Transverse colon (tissue), 4 donors: ENCODE measurements at regions not wholly inside any gene's neighbourhood (a gene's known extent, or its start where the extent isn't known, plus 50 kb on each side); places are given as distances from the start of the nearest gene placed in this dataset.

ENCODE experiments used
- DNase-seq: peaks from one replicate; pipeline ENCODE4 v3.0.0-alpha.2; 2019
- H3K27ac ChIP-seq, 4 donors: fragments of 200-600 bp; sonication (generic); 2 replicates each; pipeline ENCODE4 v1.5.1; 2016 to 2018; ENCODE audit warnings: inconsistent platforms in 4 of 4
- H3K27me3 ChIP-seq: fragments of 200-600 bp; sonication (generic); 2 replicates; pipeline ENCODE4 v1.5.1; 2017; ENCODE audit warnings: inconsistent platforms
- H3K36me3 ChIP-seq, 4 donors: fragments of 200-600 bp; sonication (generic); 2 replicates each; pipeline ENCODE4 v1.5.1; 2017 to 2019; ENCODE audit warnings: inconsistent platforms in 4 of 4
- H3K4me1 ChIP-seq, 4 donors: fragments of 200-600 bp; sonication (generic); 2 replicates each; pipeline ENCODE4 v1.5.1; 2017 to 2020; ENCODE audit warnings: inconsistent platforms in 4 of 4
- H3K4me3 ChIP-seq, 4 donors: fragments of 200-600 bp; sonication (generic); 1 replicate in 1 of 4; 2 replicates in 3 of 4; pipeline versions ENCODE4 v1.5.1 to v1.6.1; 2017 to 2019; ENCODE audit warnings: inconsistent platforms in 4 of 4
- H3K9me3 ChIP-seq, 2 donors: fragments of 200-600 bp; sonication (generic); 2 replicates each; pipeline ENCODE4 v1.5.1; 2017 to 2019; ENCODE audit warnings: inconsistent platforms in 2 of 2
- CTCF ChIP-seq, 5 experiments: fragments of 200-600 bp in 3 of 5; fragments of 450-650 bp in 2 of 5; sonication (generic) in 3 of 5; IDR thresholded peaks; 1 replicate in 2 of 5; 2 replicates in 3 of 5; pipeline ENCODE4 v1.5.1; 2016 to 2017; ENCODE audit warnings: antibody characterized with exemption in 5 of 5, inconsistent platforms in 3 of 5, mild to moderate bottlenecking in 2 of 5, moderate library complexity in 1 of 5
- EP300 ChIP-seq: sonication (generic); formaldehyde crosslinking; IDR thresholded peaks from one replicate; pipeline ENCODE4 v1.6.1; 2017; ENCODE audit warnings: antibody characterized with exemption, low read depth
- POLR2A ChIP-seq: fragments of 450-650 bp; IDR thresholded peaks from one replicate; pipeline ENCODE4 v1.6.1; 2016; ENCODE audit warnings: antibody characterized with exemption, mild to moderate bottlenecking, moderate library complexity
- POLR2AphosphoS5 ChIP-seq, 3 donors: sonication (generic); formaldehyde crosslinking; IDR thresholded peaks; one replicate each; pipeline ENCODE4 v1.6.1; 2016; ENCODE audit warnings: antibody characterized with exemption in 3 of 3
- WGBS, 2 donors: methylation state at CpG; one replicate each; pipeline ENCODE4 v1.1.5; 2018; ENCODE audit warnings: low coverage in 1 of 2; 5-methylcytosine and 5-hydroxymethylcytosine counted together
- in situ Hi-C, 4 donors: fragments of 200-750 bp; cut with MboI; loops; one replicate each; pipeline versions ENCODE4 v1.15.0 to v1.15.1; 2017; ENCODE audit warnings: low sequenced_read_pairs in 3 of 4, low pct_ligation_motif_present in 1 of 4, low pct_unique_long_range_greater_than_20kb in 1 of 4
- intact Hi-C: fragments of 100-400 bp; cut with DNase I; formaldehyde crosslinking; loops from one replicate; pipeline ENCODE4 v1.15.1; 2023; ENCODE audit warnings: low total_unique reads

GRCh38 chrX:78506248-78506647 is 152.9 kb downstream of the RTL3 start:
- H3K27ac ChIP-seq: no peak overlapping the region
- no peaks in the 10 kb centered on the region for H3K36me3 ChIP-seq
- H3K9me3 ChIP-seq: no peaks in the 10 kb centered on the region
- in situ Hi-C loops (no loop called here), intact Hi-C loops (no loop called here)
- H3K4me1 ChIP-seq: no peaks in the 10 kb centered on the region
- TF ChIP-seq CTCF (IDR thresholded peaks at IDR 0.05) (no peak), EP300 (no peak), POLR2AphosphoS5 (IDR thresholded peaks at IDR 0.05) (no peak), POLR2A (no peak)
- no peaks in the 10 kb centered on the region for H3K27me3 ChIP-seq
- H3K4me3 ChIP-seq: no peak overlapping the region
- 45% methylated on average over 1 of the region's 1 CpG; no CpG with 5 or more reads in 1 of the 2 donors for WGBS, 2 donors
- no peak for DNase-seq

- 60 to 86% methylated on average over 1 to 2 of the region's 2 CpGs for WGBS, 2 donors
- H3K9me3 ChIP-seq: no peaks in the 10 kb centered on the region
- DNase-seq: no peak
- in situ Hi-C loops (no loop called here), intact Hi-C loops (no loop called here)
- no peaks in the 10 kb centered on the region for H3K4me1 ChIP-seq
- no peaks in the 10 kb centered on the region for H3K36me3 ChIP-seq
- no peak overlapping the region for H3K27ac ChIP-seq
- no peaks in the 10 kb centered on the region for H3K27me3 ChIP-seq
- no peak for TF ChIP-seq EP300
- TF ChIP-seq POLR2AphosphoS5 (IDR thresholded peaks at IDR 0.05): no peak
- no peak for TF ChIP-seq CTCF (IDR thresholded peaks at IDR 0.05)
- no peak for TF ChIP-seq POLR2A
- H3K4me3 ChIP-seq: no peak overlapping the region
Observed at GRCh38 chrX:78496483-78496882, 162.6 kb downstream of the RTL3 start.

GRCh38 chrX:78493180-78493579 is 165.8 kb upstream of the CYSLTR1 start:
- H3K4me1 ChIP-seq: no peaks in the 10 kb centered on the region
- no peaks in the 10 kb centered on the region for H3K36me3 ChIP-seq
- 52% methylated on average over 2 of the region's 2 CpGs; no CpG with 5 or more reads in 1 of the 2 donors for WGBS, 2 donors
- intact Hi-C loops (no loop called here), in situ Hi-C loops (no loop called here)
- no peak overlapping the region for H3K4me3 ChIP-seq
- no peak for DNase-seq
- H3K27ac ChIP-seq: no peak overlapping the region
- TF ChIP-seq POLR2AphosphoS5 (IDR thresholded peaks at IDR 0.05) (no peak), CTCF (IDR thresholded peaks at IDR 0.05) (no peak), EP300 (no peak), POLR2A (no peak)
- no peaks in the 10 kb centered on the region for H3K9me3 ChIP-seq
- H3K27me3 ChIP-seq: no peaks in the 10 kb centered on the region

- Histone ChIP-seq H3K36me3 (no peaks in the 10 kb centered on the region), H3K4me3 (no peak overlapping the region), H3K27ac (no peak overlapping the region), H3K4me1 (no peaks in the 10 kb centered on the region), H3K9me3 (no peaks in the 10 kb centered on the region), H3K27me3 (no peaks in the 10 kb centered on the region)
- WGBS, 2 donors: 31% methylated on average over 2 of the region's 2 CpGs; no CpG with 5 or more reads in 1 of the 2 donors
- TF ChIP-seq POLR2A (no peak), CTCF (IDR thresholded peaks at IDR 0.05) (no peak), POLR2AphosphoS5 (IDR thresholded peaks at IDR 0.05) (no peak), EP300 (no peak)
- intact Hi-C loops (no loop called here), in situ Hi-C loops (no loop called here)
- no peak for DNase-seq
Observed at GRCh38 chrX:78476701-78477100, 149.3 kb upstream of the CYSLTR1 start.
